GM18498 (cell line): ENCODE measurements at regions not wholly inside any gene's neighbourhood (a gene's known extent, or its start where the extent isn't known, plus 50 kb on each side); places are given as distances from the start of the nearest gene placed in this dataset.

ENCODE experiments used
- ATAC-seq: cut with Tn5 transposase; IDR thresholded peaks from one replicate; pipeline ENCODE4 v1.9.1; 2021; ENCODE audit warnings: mild to moderate bottlenecking, moderate library complexity; ENCODE audit not compliant: unreplicated experiment

- ATAC-seq, result no peak
These were observed 207.4 kb upstream of the CDH13 start for GRCh38 chr16:82419332-82419731.

DNA sequence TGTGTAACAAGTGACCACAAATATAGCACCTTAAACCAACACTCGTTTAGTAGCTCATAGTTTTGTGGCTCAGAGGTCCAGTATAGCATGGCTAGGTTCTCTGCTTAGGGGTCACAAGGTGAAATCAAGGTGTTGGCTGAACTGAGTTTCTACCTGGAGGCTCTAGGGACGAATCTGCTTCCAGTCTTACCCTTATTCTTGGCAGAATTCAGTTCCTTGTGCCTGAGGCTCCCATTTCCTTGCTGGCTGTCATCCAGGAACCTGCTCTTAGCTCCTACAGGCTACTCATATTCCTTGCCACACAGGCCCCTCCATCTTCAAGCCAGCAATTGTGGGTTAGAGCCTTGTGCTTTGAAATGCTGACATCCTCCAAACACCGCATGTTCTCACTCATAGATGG, 212.3 kb upstream of the CDH13 start:
- no peak for ATAC-seq

- ATAC-seq, result no peak
These were observed 214.0 kb upstream of the CDH13 start for GRCh38 chr16:82412770-82413169.

DNA sequence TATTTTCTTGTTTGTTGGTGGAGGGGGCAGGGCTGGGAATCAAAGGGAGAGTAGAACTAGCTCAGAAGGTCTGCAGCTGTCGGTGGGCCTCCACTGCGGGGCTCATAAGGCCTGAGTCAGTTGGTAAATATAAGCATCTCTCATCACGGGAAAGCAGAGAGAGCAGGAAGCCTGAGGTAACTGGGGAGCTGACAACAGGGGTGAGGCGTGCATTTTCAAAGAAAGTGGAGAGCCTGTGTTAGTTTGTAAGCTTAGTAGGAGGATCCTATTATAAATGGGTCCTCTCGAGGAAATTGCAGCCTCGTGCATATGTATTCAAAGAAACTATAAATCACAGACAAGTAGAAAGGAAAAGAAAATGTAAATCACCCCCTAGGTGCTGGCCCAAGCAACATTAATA, 221.0 kb upstream of the CDH13 start:
- ATAC-seq, result no peak

GRCh38 chr16:82404586-82405315, 222.0 kb upstream of the CDH13 start:
- ATAC-seq, result no peak

DNA sequence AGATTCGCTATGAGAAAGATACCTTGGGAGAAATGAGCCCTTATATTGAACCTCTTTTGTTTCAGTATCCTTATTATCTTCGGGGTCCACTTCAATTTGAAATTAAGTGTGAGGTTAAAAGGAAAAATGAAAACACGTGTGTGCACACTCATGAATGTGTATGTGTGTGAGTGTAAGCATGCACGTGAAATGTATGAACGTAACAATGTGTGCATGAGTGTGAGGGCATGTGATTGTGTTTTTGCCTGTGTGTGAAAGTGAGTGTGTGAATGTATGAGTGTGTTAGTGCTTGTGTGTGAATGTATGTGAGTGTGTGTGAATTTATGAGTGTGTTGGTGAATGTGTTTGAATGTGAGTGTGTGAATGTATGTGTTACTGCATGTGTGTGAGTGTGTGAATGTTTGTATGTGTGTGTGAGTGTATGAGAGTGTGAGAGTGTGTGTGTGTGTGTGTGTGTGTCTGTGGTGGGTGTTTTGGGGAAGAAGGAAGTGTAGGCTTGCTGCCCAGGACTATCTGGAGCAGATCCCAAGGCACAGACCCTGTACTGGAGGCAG, 224.0 kb upstream of the CDH13 start:
- no peak for ATAC-seq

DNA sequence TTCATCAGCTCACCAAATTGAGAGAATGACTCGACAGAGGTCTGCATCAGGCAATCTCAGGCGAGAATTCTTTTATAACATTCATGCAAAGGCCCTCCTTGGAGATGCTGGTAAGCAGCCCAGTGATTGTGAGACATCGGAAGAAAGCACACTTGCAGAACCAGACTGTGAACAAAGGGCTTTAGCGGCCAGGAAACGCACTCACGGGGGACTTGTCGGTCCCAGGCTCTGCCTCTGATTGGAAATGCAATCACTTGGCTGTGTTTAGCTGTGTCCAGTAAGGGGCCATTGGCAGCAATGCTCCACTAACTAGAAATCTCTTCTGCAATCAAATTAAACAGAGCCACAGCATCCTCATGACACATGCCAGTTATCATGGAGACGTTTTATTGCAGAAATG, 226.7 kb upstream of the CDH13 start:
- ATAC-seq, result no peak

DNA sequence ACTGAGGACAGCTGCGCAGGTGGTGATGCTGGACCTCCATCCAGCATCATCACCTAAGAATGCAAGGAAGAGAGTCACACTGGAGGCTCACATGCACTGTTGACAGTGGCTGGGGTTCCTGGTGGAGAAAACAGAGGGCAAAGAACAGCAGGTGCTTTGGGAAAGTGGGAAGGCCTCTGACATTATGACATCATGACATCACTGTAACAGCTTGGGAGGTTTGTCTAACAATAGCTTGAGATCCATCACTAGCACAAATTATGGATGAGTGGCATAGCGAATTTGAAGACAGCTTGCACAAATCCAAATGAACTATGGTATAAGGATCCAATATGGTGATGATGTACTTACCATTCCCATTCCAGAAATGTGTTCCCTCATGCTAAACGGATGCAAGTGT, 226.5 kb upstream of the MPHOSPH6 start:
- ATAC-seq, result no peak

- no peak for ATAC-seq
These were observed 225.2 kb upstream of the MPHOSPH6 start for GRCh38 chr16:82395212-82395611.

DNA sequence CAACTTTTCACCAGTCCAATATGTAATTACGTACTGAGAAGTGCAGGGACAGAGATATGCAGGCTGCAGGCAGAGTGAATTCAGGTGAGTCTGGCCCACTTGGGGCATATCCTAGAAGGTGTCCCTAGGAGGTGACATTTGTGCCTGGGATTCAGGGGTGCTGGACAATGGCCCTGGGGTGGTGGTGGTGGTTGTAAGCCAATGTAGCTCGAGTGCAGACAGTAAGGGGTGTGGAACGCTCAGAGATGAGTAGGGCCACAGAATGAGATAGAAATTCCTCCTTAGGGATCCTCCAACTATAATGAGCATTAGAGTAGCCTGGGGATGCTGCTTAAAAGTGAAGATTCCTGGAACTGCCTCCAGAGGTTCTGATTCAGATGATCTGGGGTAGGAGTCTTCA, 221.7 kb upstream of the MPHOSPH6 start:
- ATAC-seq, result no peak

GRCh38 chr16:82389956-82390650, 220.1 kb upstream of the MPHOSPH6 start:
- ATAC-seq, result no peak

GRCh38 chr16:82386761-82387160, 216.7 kb upstream of the MPHOSPH6 start:
- ATAC-seq, result no peak

DNA sequence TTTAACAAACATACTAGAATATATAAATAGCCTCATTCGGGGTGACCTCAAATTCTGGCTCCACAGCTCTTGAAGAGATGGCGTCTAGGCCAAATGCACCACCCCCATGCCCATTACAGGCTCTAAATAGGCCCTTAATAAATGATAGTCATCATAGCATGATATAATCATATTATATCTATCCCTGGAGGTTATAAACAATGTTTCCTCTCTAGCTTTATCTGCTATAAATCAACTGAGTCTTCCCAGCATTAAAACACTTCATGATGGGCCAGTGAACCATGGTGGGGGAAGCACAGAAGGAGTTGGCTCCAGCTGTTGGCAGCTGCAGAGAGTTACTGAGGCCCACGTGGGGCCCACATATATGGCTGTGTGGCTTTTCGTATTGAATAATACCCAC, 214.9 kb upstream of the MPHOSPH6 start:
- no peak for ATAC-seq

GRCh38 chr16:82384017-82384416, 214.0 kb upstream of the MPHOSPH6 start:
- ATAC-seq, result no peak

DNA sequence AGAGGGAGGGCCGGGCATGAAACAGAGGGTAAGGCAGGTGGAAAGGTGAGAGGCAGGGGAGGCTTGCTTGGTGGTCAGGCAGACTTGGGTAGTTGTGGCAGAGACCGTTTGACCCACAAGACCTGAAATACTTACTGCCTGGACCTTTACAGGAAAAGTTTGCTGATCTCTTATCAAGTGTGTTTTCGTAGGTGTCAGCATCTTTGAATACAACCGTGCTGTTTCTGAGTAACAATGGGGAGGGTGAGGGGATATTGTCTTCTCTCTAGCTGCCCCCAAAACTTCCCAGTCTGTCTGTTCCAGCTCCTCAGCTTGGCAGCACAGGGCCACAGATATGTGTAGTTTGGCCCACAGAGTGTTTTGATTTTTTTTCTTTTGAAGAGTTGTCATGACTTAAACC, 212.5 kb upstream of the MPHOSPH6 start:
- no peak for ATAC-seq

DNA sequence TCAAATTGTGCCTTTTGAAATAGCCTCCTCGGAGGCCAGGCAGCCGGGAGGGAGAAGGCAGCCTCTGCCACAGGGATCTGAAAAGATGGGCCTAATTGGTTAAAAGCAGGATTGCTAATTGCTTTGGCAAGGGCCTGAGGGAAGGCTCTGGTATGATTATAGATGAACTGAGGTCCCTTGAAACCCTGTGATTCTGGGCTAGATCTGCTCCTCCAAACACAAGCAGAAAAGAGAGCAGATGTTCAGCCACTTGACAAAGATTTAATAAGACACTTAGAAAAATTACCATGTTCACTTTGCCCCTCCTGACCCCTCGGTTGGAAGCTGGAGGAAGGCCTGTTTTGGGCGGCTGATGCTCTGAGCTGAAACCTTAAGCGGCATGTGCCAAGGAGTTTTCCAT, 209.5 kb upstream of the MPHOSPH6 start:
- no peak for ATAC-seq

GRCh38 chr16:82373976-82374375, 204.0 kb upstream of the MPHOSPH6 start:
- ATAC-seq, result no peak

- ATAC-seq, result no peak
These were observed 200.3 kb upstream of the MPHOSPH6 start for GRCh38 chr16:82370282-82370681.

GRCh38 chr16:82368041-82368440, 198.0 kb upstream of the MPHOSPH6 start:
- no peak for ATAC-seq

DNA sequence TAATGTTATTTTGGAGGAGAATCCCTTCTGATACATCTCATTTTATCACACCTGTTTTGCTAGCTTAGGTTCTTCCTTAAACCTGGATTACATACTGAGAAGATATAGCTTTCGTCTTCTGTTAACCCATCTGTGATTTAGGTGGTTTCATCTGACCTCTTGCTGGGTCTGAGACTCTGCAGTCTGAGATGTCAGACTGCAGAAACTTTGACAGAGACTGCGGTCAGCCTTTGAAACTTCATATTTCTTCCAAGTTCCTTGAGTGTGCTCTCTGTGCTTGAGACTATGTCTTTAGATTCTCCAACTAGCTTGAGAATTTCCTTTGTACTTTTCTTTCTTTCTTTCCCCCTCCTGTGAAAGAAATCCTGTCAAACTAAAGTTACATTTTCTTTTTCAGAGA, 196.4 kb upstream of the MPHOSPH6 start:
- ATAC-seq, result no peak

DNA sequence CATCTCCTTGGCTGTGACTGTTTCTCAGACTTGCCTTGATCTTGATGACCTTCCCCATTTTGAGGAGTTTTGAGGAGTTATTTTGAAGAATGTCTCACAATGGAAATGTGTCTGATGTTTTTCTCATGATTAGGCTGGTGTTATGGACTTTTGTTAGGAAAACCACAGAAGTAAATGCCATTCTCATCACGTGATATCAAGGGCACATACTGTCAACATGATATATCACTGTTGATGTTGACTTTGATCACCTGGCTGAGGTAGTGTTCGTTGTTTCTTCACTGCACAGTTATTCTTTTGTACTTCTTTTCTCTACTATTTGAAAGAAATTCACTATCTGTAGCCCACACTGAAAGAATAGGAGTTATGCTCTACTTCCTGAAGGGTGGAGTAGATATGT, 194.7 kb upstream of the MPHOSPH6 start:
- ATAC-seq, result no peak

GRCh38 chr16:82363026-82363816, 193.2 kb upstream of the MPHOSPH6 start:
- no peak for ATAC-seq
